ENCODE measurements at regions not wholly inside any gene's neighbourhood (a gene's known extent, or its start where the extent isn't known, plus 50 kb on each side); places are given as distances from the start of the nearest gene placed in this dataset.

GRCh38 chr11:71125150-71125549 lies 127.2 kb downstream of the SHANK2 start:
- TF ChIP-seq RCOR1 (IDR thresholded peaks at IDR 0.05; ENCODE audit: low read depth, low read length) (no peak), CTCF (IDR thresholded peaks at IDR 0.05) (no peak), POLR2A (IDR thresholded peaks at IDR 0.05; ENCODE audit: low read length) (no peak), SMC3 (IDR thresholded peaks at IDR 0.05) (no peak), PBX3 (IDR thresholded peaks at IDR 0.05) (no peak), USF2 (IDR thresholded peaks at IDR 0.05) (no peak), PHF8 (IDR thresholded peaks at IDR 0.05; ENCODE audit: borderline replicate concordance, low read depth) (no peak)

All from A549 (cell line).